GM19468 (cell line): ENCODE measurements at regions not wholly inside any gene's neighbourhood (a gene's known extent, or its start where the extent isn't known, plus 50 kb on each side); places are given as distances from the start of the nearest gene placed in this dataset.

Experiments
- ATAC-seq: cut with Tn5 transposase; IDR thresholded peaks from one replicate; pipeline ENCODE4 v1.9.1; 2021; ENCODE audit warnings: mild to moderate bottlenecking, moderate library complexity, moderate number of reproducible peaks; ENCODE audit not compliant: unreplicated experiment; ENCODE audit errors: extremely low read depth

GRCh38 chr13:48839171-48839570 is 136.5 kb upstream of the FNDC3A start:
- ATAC-seq: no peak

- no peak for ATAC-seq
Measured at GRCh38 chr13:48840366-48840765, 135.3 kb upstream of the FNDC3A start.

GRCh38 chr13:48842316-48842715 is 133.4 kb upstream of the FNDC3A start:
- no peak for ATAC-seq

- no peak for ATAC-seq
Measured at GRCh38 chr13:48843630-48844380, 131.9 kb upstream of the FNDC3A start.

GRCh38 chr13:48844676-48845075 is 131.0 kb upstream of the FNDC3A start:
- ATAC-seq: no peak

GRCh38 chr13:48849515-48849914 is 126.2 kb upstream of the FNDC3A start:
- no peak for ATAC-seq

GRCh38 chr13:48851707-48852106 is 124.0 kb upstream of the FNDC3A start:
- no peak for ATAC-seq

- ATAC-seq: no peak
Measured at GRCh38 chr13:48852911-48853727, 122.6 kb upstream of the FNDC3A start.

GRCh38 chr13:48853728-48854102 is 122.0 kb upstream of the FNDC3A start:
- ATAC-seq: no peak

- ATAC-seq: no peak
Measured at GRCh38 chr13:48857576-48857975, 118.1 kb upstream of the FNDC3A start.

- ATAC-seq: no peak
Measured at GRCh38 chr13:48858122-48858902, 117.4 kb upstream of the FNDC3A start.

GRCh38 chr13:48859272-48860105 is 116.2 kb upstream of the FNDC3A start:
- ATAC-seq: no peak

GRCh38 chr13:48860364-48860763 is 115.3 kb upstream of the FNDC3A start:
- no peak for ATAC-seq

- ATAC-seq: no peak
Measured at GRCh38 chr13:48862572-48862971, 113.1 kb upstream of the FNDC3A start.

GRCh38 chr13:48864100-48864499 is 111.6 kb upstream of the FNDC3A start:
- ATAC-seq: no peak

- ATAC-seq: no peak
Measured at GRCh38 chr13:48866249-48866648, 109.5 kb upstream of the FNDC3A start.

GRCh38 chr13:48873081-48873480 is 102.6 kb upstream of the FNDC3A start:
- no peak for ATAC-seq

GRCh38 chr13:48873587-48873986 is 102.1 kb upstream of the FNDC3A start:
- no peak for ATAC-seq

- ATAC-seq: no peak
Measured at GRCh38 chr13:48874165-48874564, 101.5 kb upstream of the FNDC3A start.

GRCh38 chr13:48875047-48875446 is 100.7 kb upstream of the FNDC3A start:
- no peak for ATAC-seq
